ENCODE measurements at regions not wholly inside any gene's neighbourhood (a gene's known extent, or its start where the extent isn't known, plus 50 kb on each side); places are given as distances from the start of the nearest gene placed in this dataset.

DNA sequence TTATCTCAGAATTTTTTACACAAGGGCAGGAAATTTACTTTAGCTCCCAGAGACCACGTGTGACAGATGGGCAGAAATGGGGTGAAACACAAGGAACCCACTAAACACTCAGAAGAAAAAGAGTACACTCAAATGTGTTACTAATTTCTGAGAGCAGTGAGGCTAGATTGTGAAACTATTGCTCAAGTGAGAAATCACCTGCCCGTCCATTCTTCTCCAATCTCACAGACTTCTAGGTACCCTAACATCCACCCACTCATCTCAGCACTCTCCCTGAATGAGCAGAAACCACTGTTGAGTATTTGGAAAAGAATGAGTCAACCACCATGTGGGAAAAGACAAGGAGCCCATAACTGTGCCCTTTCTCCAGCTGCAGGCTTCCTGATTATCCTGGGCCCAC, 293.0 kb upstream of the CDH2 start:
- H3K4me1 ChIP-seq, result peaks cover 10% of the 10 kb centered on the region
- H3K27me3 ChIP-seq (ENCODE audit: low read depth), result no peaks in the 10 kb centered on the region
- peaks cover 23% of the 10 kb centered on the region for H3K9me3 ChIP-seq (replicated peaks)
- TF ChIP-seq, protein P1, sequence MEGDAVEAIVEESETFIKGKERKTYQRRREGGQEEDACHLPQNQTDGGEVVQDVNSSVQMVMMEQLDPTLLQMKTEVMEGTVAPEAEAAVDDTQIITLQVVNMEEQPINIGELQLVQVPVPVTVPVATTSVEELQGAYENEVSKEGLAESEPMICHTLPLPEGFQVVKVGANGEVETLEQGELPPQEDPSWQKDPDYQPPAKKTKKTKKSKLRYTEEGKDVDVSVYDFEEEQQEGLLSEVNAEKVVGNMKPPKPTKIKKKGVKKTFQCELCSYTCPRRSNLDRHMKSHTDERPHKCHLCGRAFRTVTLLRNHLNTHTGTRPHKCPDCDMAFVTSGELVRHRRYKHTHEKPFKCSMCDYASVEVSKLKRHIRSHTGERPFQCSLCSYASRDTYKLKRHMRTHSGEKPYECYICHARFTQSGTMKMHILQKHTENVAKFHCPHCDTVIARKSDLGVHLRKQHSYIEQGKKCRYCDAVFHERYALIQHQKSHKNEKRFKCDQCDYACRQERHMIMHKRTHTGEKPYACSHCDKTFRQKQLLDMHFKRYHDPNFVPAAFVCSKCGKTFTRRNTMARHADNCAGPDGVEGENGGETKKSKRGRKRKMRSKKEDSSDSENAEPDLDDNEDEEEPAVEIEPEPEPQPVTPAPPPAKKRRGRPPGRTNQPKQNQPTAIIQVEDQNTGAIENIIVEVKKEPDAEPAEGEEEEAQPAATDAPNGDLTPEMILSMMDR (IDR thresholded peaks at IDR 0.05; ENCODE audit: borderline replicate concordance), result no peak
- H3K4me3 ChIP-seq, result no peak overlapping the region
- H3K27ac ChIP-seq (replicated peaks), result no peak overlapping the region
- H3K36me3 ChIP-seq, result no peaks in the 10 kb centered on the region
- DNase-seq, result no peak
- intact Hi-C loops (cut with micrococcal nuclease), result no loop called here

DNA sequence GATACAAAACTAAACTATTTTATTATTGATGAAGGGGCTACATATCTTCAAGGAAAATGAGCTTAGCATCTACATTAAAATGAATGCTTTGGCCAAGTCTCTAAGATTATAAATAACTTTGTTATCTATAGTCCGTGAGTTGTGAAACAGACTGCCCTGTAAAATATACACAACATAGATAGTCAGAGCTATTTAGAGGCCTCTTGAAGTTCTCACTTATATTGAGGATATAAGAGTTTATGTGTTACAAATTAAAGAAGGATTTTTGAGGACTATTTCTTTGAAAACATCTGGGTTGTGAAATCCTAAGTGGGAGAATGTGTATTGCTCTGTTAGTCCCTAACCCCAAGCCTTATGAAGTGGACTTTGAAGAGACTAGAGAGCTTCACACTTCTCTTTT, 292.0 kb upstream of the CDH2 start:
- Histone ChIP-seq H3K4me3 (no peak overlapping the region), H3K27me3 (ENCODE audit: low read depth) (no peaks in the 10 kb centered on the region), H3K27ac (replicated peaks) (no peak overlapping the region), H3K36me3 (no peaks in the 10 kb centered on the region), H3K4me1 (peaks cover 10% of the 10 kb centered on the region), H3K9me3 (replicated peaks) (peaks cover 23% of the 10 kb centered on the region)
- TF ChIP-seq, protein P1 (IDR thresholded peaks at IDR 0.05; ENCODE audit: borderline replicate concordance), result no peak
- intact Hi-C loops (cut with micrococcal nuclease), result no loop called here
- DNase-seq, result no peak

GRCh38 chr18:28466204-28466603, 289.3 kb upstream of the CDH2 start:
- DNase-seq, result no peak
- TF ChIP-seq, protein P1 (IDR thresholded peaks at IDR 0.05; ENCODE audit: borderline replicate concordance), result no peak
- intact Hi-C loops (cut with micrococcal nuclease), result no loop called here
- H3K27me3 ChIP-seq (ENCODE audit: low read depth), result no peaks in the 10 kb centered on the region
- peaks cover 10% of the 10 kb centered on the region for H3K4me1 ChIP-seq
- H3K27ac ChIP-seq (replicated peaks), result no peak overlapping the region
- peaks cover 15% of the 10 kb centered on the region for H3K9me3 ChIP-seq (replicated peaks)
- no peak overlapping the region for H3K4me3 ChIP-seq
- no peaks in the 10 kb centered on the region for H3K36me3 ChIP-seq

GRCh38 chr18:28459587-28459986, 282.7 kb upstream of the CDH2 start:
- no peaks in the 10 kb centered on the region for H3K9me3 ChIP-seq (replicated peaks)
- H3K4me1 ChIP-seq, result no peaks in the 10 kb centered on the region
- H3K27me3 ChIP-seq (ENCODE audit: low read depth), result no peaks in the 10 kb centered on the region
- no peak for DNase-seq
- H3K4me3 ChIP-seq, result no peak overlapping the region
- TF ChIP-seq, protein P1 (IDR thresholded peaks at IDR 0.05; ENCODE audit: borderline replicate concordance), result no peak
- no peak overlapping the region for H3K27ac ChIP-seq (replicated peaks)
- intact Hi-C loops (cut with micrococcal nuclease), result no loop called here
- H3K36me3 ChIP-seq, result no peaks in the 10 kb centered on the region

DNA sequence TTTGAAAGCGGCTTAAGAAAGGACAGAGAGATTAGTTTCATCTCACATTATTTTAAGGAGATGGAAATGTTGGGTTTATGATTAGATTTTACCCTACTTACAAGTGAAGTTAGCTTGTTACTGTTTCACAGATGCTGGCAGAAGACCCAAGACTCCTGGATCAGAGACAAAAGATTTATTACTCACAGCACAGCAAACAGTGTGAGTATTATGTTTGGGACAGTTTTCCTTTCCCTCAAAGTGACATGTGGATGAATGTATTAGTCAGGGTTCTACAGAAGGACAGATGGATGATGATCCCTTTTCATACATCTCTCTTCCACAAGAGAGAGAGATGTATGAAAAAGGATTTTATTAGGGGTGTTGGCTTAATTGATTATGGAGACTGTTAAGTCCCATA, 281.8 kb upstream of the CDH2 start:
- TF ChIP-seq, protein P1 (IDR thresholded peaks at IDR 0.05; ENCODE audit: borderline replicate concordance), result no peak
- Histone ChIP-seq H3K27ac (replicated peaks) (no peak overlapping the region), H3K9me3 (replicated peaks) (no peaks in the 10 kb centered on the region), H3K27me3 (ENCODE audit: low read depth) (no peaks in the 10 kb centered on the region), H3K4me3 (no peak overlapping the region), H3K36me3 (no peaks in the 10 kb centered on the region), H3K4me1 (no peaks in the 10 kb centered on the region)
- intact Hi-C loops (cut with micrococcal nuclease), result no loop called here
- DNase-seq, result no peak

- Histone ChIP-seq H3K27me3 (ENCODE audit: low read depth) (no peaks in the 10 kb centered on the region), H3K9me3 (replicated peaks) (no peaks in the 10 kb centered on the region), H3K4me1 (no peaks in the 10 kb centered on the region), H3K36me3 (no peaks in the 10 kb centered on the region), H3K27ac (replicated peaks) (no peak overlapping the region), H3K4me3 (no peak overlapping the region)
- no peak for DNase-seq
- TF ChIP-seq, protein P1 (IDR thresholded peaks at IDR 0.05; ENCODE audit: borderline replicate concordance), result no peak
- intact Hi-C loops (cut with micrococcal nuclease), result no loop called here
Measured at GRCh38 chr18:28457784-28458183, 280.9 kb upstream of the CDH2 start.
